ENCODE measurements at regions not wholly inside any gene's neighbourhood (a gene's known extent, or its start where the extent isn't known, plus 50 kb on each side); places are given as distances from the start of the nearest gene placed in this dataset.

- peaks cover 23% of the 10 kb centered on the region for H3K4me1 Mint-ChIP-seq (ENCODE audit: low read depth, unreplicated experiment)
- intact Hi-C loops (cut with micrococcal nuclease; ENCODE audit: unreplicated experiment), result no loop called here
- TF ChIP-seq, protein P1, sequence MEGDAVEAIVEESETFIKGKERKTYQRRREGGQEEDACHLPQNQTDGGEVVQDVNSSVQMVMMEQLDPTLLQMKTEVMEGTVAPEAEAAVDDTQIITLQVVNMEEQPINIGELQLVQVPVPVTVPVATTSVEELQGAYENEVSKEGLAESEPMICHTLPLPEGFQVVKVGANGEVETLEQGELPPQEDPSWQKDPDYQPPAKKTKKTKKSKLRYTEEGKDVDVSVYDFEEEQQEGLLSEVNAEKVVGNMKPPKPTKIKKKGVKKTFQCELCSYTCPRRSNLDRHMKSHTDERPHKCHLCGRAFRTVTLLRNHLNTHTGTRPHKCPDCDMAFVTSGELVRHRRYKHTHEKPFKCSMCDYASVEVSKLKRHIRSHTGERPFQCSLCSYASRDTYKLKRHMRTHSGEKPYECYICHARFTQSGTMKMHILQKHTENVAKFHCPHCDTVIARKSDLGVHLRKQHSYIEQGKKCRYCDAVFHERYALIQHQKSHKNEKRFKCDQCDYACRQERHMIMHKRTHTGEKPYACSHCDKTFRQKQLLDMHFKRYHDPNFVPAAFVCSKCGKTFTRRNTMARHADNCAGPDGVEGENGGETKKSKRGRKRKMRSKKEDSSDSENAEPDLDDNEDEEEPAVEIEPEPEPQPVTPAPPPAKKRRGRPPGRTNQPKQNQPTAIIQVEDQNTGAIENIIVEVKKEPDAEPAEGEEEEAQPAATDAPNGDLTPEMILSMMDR (IDR thresholded peaks at IDR 0.05; ENCODE audit: unreplicated experiment), result no peak
- no peak overlapping the region for H3K4me3 Mint-ChIP-seq (ENCODE audit: low read depth, unreplicated experiment)
- BruUV-seq (replicated peaks), result no TSS peak
- no peaks in the 10 kb centered on the region for H3K27me3 Mint-ChIP-seq (ENCODE audit: unreplicated experiment)
- CTCF ChIA-PET, result interaction anchor here (0.6 kb wide), 1 partner anchor 830 kb away, joined by 4 read pairs; no protein-coding TSS in a partner anchor
- no peaks in the 10 kb centered on the region for H3K9me3 Mint-ChIP-seq (ENCODE audit: low read depth, unreplicated experiment)
- DNase-seq, result no peak
- no peak overlapping the region for H3K27ac Mint-ChIP-seq (ENCODE audit: unreplicated experiment)
- no peaks in the 10 kb centered on the region for H3K36me3 Mint-ChIP-seq (ENCODE audit: insufficient read depth, unreplicated experiment)
Observed at GRCh38 chr2:157946919-157947557, 70.9 kb upstream of the ACVR1 start.

GRCh38 chr2:157940024-157940423, 63.9 kb upstream of the ACVR1 start:
- Mint-ChIP-seq H3K27ac (ENCODE audit: unreplicated experiment) (no peak overlapping the region), H3K36me3 (ENCODE audit: insufficient read depth, unreplicated experiment) (no peaks in the 10 kb centered on the region), H3K27me3 (ENCODE audit: unreplicated experiment) (no peaks in the 10 kb centered on the region), H3K4me1 (ENCODE audit: low read depth, unreplicated experiment) (peaks cover 13% of the 10 kb centered on the region), H3K9me3 (ENCODE audit: low read depth, unreplicated experiment) (no peaks in the 10 kb centered on the region), H3K4me3 (ENCODE audit: low read depth, unreplicated experiment) (no peak overlapping the region)
- no TSS peak for BruUV-seq (replicated peaks)
- DNase-seq, result no peak
- TF ChIP-seq, protein P1 (IDR thresholded peaks at IDR 0.05; ENCODE audit: unreplicated experiment), result no peak
- CTCF ChIA-PET, result interaction anchor here (0.6 kb wide), 1 partner anchor 255 kb away, joined by 3 read pairs; no protein-coding TSS in a partner anchor
- intact Hi-C loops (cut with micrococcal nuclease; ENCODE audit: unreplicated experiment), result no loop called here

GRCh38 chr2:157938556-157938955, 62.4 kb upstream of the ACVR1 start:
- Mint-ChIP-seq H3K9me3 (ENCODE audit: low read depth, unreplicated experiment) (no peaks in the 10 kb centered on the region), H3K27me3 (ENCODE audit: unreplicated experiment) (no peaks in the 10 kb centered on the region), H3K4me3 (ENCODE audit: low read depth, unreplicated experiment) (no peak overlapping the region), H3K4me1 (ENCODE audit: low read depth, unreplicated experiment) (peaks cover 13% of the 10 kb centered on the region), H3K36me3 (ENCODE audit: insufficient read depth, unreplicated experiment) (no peaks in the 10 kb centered on the region), H3K27ac (ENCODE audit: unreplicated experiment) (no peak overlapping the region)
- BruUV-seq (replicated peaks), result no TSS peak
- intact Hi-C loops (cut with micrococcal nuclease; ENCODE audit: unreplicated experiment), result no loop called here
- no peak for DNase-seq
- TF ChIP-seq, protein P1 (IDR thresholded peaks at IDR 0.05; ENCODE audit: unreplicated experiment), result no peak
- CTCF ChIA-PET, result interaction anchor here (0.5 to 0.7 kb wide), 2 partner anchors 144 to 264 kb away, joined by 3 to 7 read pairs; no protein-coding TSS in a partner anchor

DNA sequence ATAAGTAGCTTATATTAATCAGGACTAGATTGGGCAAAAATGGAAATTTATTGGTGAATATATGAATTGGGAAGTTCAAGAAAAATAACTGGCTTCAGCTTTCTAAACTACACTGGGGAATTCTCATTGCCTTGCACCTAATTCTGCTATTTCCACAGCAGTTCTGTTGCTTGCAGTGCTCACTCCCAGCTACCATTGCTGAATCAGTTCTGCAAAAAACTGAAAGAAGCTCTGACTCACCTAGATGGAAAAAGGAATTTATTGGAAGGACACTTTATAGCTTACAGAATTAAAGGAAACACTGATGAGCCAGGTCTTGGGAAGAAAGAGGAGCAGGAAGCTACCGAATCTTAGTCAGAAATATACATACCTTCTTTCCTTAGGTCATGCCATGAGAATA, 60.3 kb upstream of the ACVR1 start:
- DNase-seq, result no peak
- H3K4me3 Mint-ChIP-seq (ENCODE audit: low read depth, unreplicated experiment), result no peak overlapping the region
- peaks cover 13% of the 10 kb centered on the region for H3K4me1 Mint-ChIP-seq (ENCODE audit: low read depth, unreplicated experiment)
- H3K9me3 Mint-ChIP-seq (ENCODE audit: low read depth, unreplicated experiment), result no peaks in the 10 kb centered on the region
- no peaks in the 10 kb centered on the region for H3K27me3 Mint-ChIP-seq (ENCODE audit: unreplicated experiment)
- BruUV-seq (replicated peaks), result no TSS peak
- no peaks in the 10 kb centered on the region for H3K36me3 Mint-ChIP-seq (ENCODE audit: insufficient read depth, unreplicated experiment)
- CTCF ChIA-PET, result no interaction called here
- TF ChIP-seq, protein P1 (IDR thresholded peaks at IDR 0.05; ENCODE audit: unreplicated experiment), result no peak
- H3K27ac Mint-ChIP-seq (ENCODE audit: unreplicated experiment), result no peak overlapping the region
- intact Hi-C loops (cut with micrococcal nuclease; ENCODE audit: unreplicated experiment), result no loop called here
